Mesendoderm (in vitro differentiated cells): ENCODE measurements at regions not wholly inside any gene's neighbourhood (a gene's known extent, or its start where the extent isn't known, plus 50 kb on each side); places are given as distances from the start of the nearest gene placed in this dataset.

ENCODE experiments used
- DNase-seq: peaks from one replicate; pipeline ENCODE4 v3.0.0; 2013
- H2AK5ac ChIP-seq: 2 replicates; pipeline ENCODE4 v1.6.1; 2013; ENCODE audit warnings: low read length, inconsistent platforms
- H2BK120ac ChIP-seq: 2 replicates; pipeline ENCODE4 v1.6.1; 2013; ENCODE audit warnings: low read depth, mild to moderate bottlenecking, low read length, moderate library complexity, mixed read lengths
- H2BK15ac ChIP-seq: replicated peaks from 2 replicates; pipeline ENCODE4 v1.6.1; 2013; ENCODE audit warnings: low read depth, mild to moderate bottlenecking, moderate library complexity
- H2BK5ac ChIP-seq: 2 replicates; pipeline ENCODE4 v1.6.1; 2013; ENCODE audit warnings: low read length, inconsistent platforms
- H3K18ac ChIP-seq: 2 replicates; pipeline ENCODE4 v1.6.1; 2013; ENCODE audit warnings: mild to moderate bottlenecking, low read length, mixed read lengths
- H3K23ac ChIP-seq: one replicate; pipeline ENCODE4 v1.6.1; 2013; ENCODE audit warnings: low read length
- H3K27ac ChIP-seq: 2 replicates; pipeline ENCODE4 v1.5.1; 2013; ENCODE audit warnings: low read depth, mild to moderate bottlenecking, inconsistent platforms, low read length, moderate library complexity
- H3K27me3 ChIP-seq: 2 replicates; pipeline ENCODE4 v1.6.1; 2013; ENCODE audit warnings: low read length, control low read depth, mild to moderate bottlenecking, inconsistent platforms; ENCODE audit not compliant: insufficient read depth, poor library complexity
- H3K36me3 ChIP-seq: 2 replicates; pipeline ENCODE4 v1.6.1; 2013; ENCODE audit warnings: low read length, inconsistent platforms; ENCODE audit not compliant: control insufficient read depth, insufficient read depth
- H3K4ac ChIP-seq: one replicate; pipeline ENCODE4 v1.6.1; 2013; ENCODE audit warnings: low read depth, mild to moderate bottlenecking, low read length, moderate library complexity
- H3K4me1 ChIP-seq: 2 replicates; pipeline ENCODE4 v1.6.1; 2013; ENCODE audit warnings: low read depth, low read length, inconsistent platforms; ENCODE audit not compliant: control insufficient read depth
- H3K4me2 ChIP-seq: 2 replicates; pipeline ENCODE4 v1.6.1; 2013; ENCODE audit warnings: low read length
- H3K4me3 ChIP-seq: 2 replicates; pipeline ENCODE4 v1.5.1; 2013; ENCODE audit warnings: mild to moderate bottlenecking, low read length
- H3K56ac ChIP-seq: one replicate; pipeline ENCODE4 v1.6.1; 2013; ENCODE audit warnings: low read length
- H3K79me1 ChIP-seq: 2 replicates; pipeline ENCODE4 v1.6.1; 2013; ENCODE audit warnings: low read length, inconsistent platforms
- H3K79me2 ChIP-seq: 2 replicates; pipeline ENCODE4 v1.6.1; 2013; ENCODE audit warnings: mild to moderate bottlenecking, low read length; ENCODE audit not compliant: control insufficient read depth, insufficient read depth
- H3K9ac ChIP-seq: 2 replicates; pipeline ENCODE4 v1.6.1; 2013; ENCODE audit warnings: low read length, inconsistent platforms
- H4K5ac ChIP-seq: one replicate; pipeline ENCODE4 v1.6.1; 2013; ENCODE audit warnings: low read length
- H4K8ac ChIP-seq: one replicate; pipeline ENCODE4 v1.6.1; 2013; ENCODE audit warnings: low read depth, mild to moderate bottlenecking, control low read depth, low read length, moderate library complexity
- WGBS: extraction: QIAGEN DNeasy Blood & Tissue Kit; methylation state at CpG from one replicate; pipeline ENCODE4 v1.1.7; 2013; ENCODE audit warnings: low lambda C conversion rate, missing lambda C conversion rate; ENCODE audit not compliant: insufficient coverage; ENCODE audit errors: extremely low coverage; 5-methylcytosine and 5-hydroxymethylcytosine counted together

- Histone ChIP-seq H2BK15ac (no peak overlapping the region), H3K4me1 (no peaks in the 10 kb centered on the region), H3K56ac (no peak overlapping the region), H3K4me2 (no peak overlapping the region), H3K18ac (no peak overlapping the region), H4K5ac (no peak overlapping the region), H3K23ac (no peak overlapping the region), H2BK5ac (no peak overlapping the region), H3K79me2 (no peaks in the 10 kb centered on the region), H3K4ac (no peak overlapping the region), H3K27ac (no peak overlapping the region), H4K8ac (no peak overlapping the region), H3K79me1 (no peaks in the 10 kb centered on the region), H2BK120ac (no peak overlapping the region), H3K27me3 (no peaks in the 10 kb centered on the region), H3K9ac (no peak overlapping the region), H3K4me3 (no peak overlapping the region), H2AK5ac (no peak overlapping the region), H3K36me3 (no peaks in the 10 kb centered on the region)
- no peak for DNase-seq
- WGBS: no CpG with 5 or more reads among the region's 1 CpG
These were observed 159.9 kb upstream of the DIPK2B start for GRCh38 chrX:45360571-45360970.

GRCh38 chrX:45358392-45358791 lies 157.7 kb upstream of the DIPK2B start:
- DNase-seq: no peak
- Histone ChIP-seq H3K18ac (no peak overlapping the region), H3K23ac (no peak overlapping the region), H3K36me3 (no peaks in the 10 kb centered on the region), H3K4me2 (no peak overlapping the region), H4K5ac (no peak overlapping the region), H3K27ac (no peak overlapping the region), H3K9ac (no peak overlapping the region), H3K4me1 (no peaks in the 10 kb centered on the region), H2BK120ac (no peak overlapping the region), H2BK5ac (no peak overlapping the region), H3K27me3 (no peaks in the 10 kb centered on the region), H4K8ac (no peak overlapping the region), H3K56ac (no peak overlapping the region), H2AK5ac (no peak overlapping the region), H2BK15ac (no peak overlapping the region), H3K4me3 (no peak overlapping the region), H3K4ac (no peak overlapping the region), H3K79me2 (no peaks in the 10 kb centered on the region), H3K79me1 (no peaks in the 10 kb centered on the region)
- WGBS: no CpG with 5 or more reads among the region's 1 CpG

- H3K27ac ChIP-seq: no peak overlapping the region
- no peak overlapping the region for H2BK120ac ChIP-seq
- no peak overlapping the region for H3K4me3 ChIP-seq
- H3K9ac ChIP-seq: no peak overlapping the region
- H4K5ac ChIP-seq: no peak overlapping the region
- no peak overlapping the region for H3K23ac ChIP-seq
- DNase-seq: no peak
- H2BK5ac ChIP-seq: no peak overlapping the region
- no peaks in the 10 kb centered on the region for H3K4me1 ChIP-seq
- H3K18ac ChIP-seq: no peak overlapping the region
- no peaks in the 10 kb centered on the region for H3K79me2 ChIP-seq
- no peaks in the 10 kb centered on the region for H3K27me3 ChIP-seq
- H4K8ac ChIP-seq: no peak overlapping the region
- H3K4ac ChIP-seq: no peak overlapping the region
- H2AK5ac ChIP-seq: no peak overlapping the region
- H3K56ac ChIP-seq: no peak overlapping the region
- no peaks in the 10 kb centered on the region for H3K79me1 ChIP-seq
- H3K36me3 ChIP-seq: no peaks in the 10 kb centered on the region
- no peak overlapping the region for H3K4me2 ChIP-seq
- no peak overlapping the region for H2BK15ac ChIP-seq
- no CpG with 5 or more reads among the region's 3 CpGs for WGBS
These were observed 152.8 kb upstream of the DIPK2B start for GRCh38 chrX:45353456-45353855.

GRCh38 chrX:45352611-45353010 lies 151.9 kb upstream of the DIPK2B start:
- Histone ChIP-seq H3K9ac (no peak overlapping the region), H3K4me2 (no peak overlapping the region), H2BK15ac (no peak overlapping the region), H3K79me1 (no peaks in the 10 kb centered on the region), H3K4me1 (no peaks in the 10 kb centered on the region), H3K79me2 (no peaks in the 10 kb centered on the region), H4K5ac (no peak overlapping the region), H2BK5ac (no peak overlapping the region), H3K4me3 (no peak overlapping the region), H3K4ac (no peak overlapping the region), H3K36me3 (no peaks in the 10 kb centered on the region), H3K56ac (no peak overlapping the region), H3K23ac (no peak overlapping the region), H4K8ac (no peak overlapping the region), H2AK5ac (no peak overlapping the region), H3K27ac (no peak overlapping the region), H3K18ac (no peak overlapping the region), H2BK120ac (no peak overlapping the region), H3K27me3 (no peaks in the 10 kb centered on the region)
- DNase-seq: no peak
- WGBS: no CpG with 5 or more reads among the region's 2 CpGs

GRCh38 chrX:45351478-45351877 lies 150.8 kb upstream of the DIPK2B start:
- no peak overlapping the region for H3K27ac ChIP-seq
- no peaks in the 10 kb centered on the region for H3K4me1 ChIP-seq
- no peak overlapping the region for H3K4ac ChIP-seq
- H2BK5ac ChIP-seq: no peak overlapping the region
- H3K79me1 ChIP-seq: no peaks in the 10 kb centered on the region
- no peak overlapping the region for H3K9ac ChIP-seq
- no peak overlapping the region for H3K23ac ChIP-seq
- no peak overlapping the region for H3K56ac ChIP-seq
- WGBS: no CpG with 5 or more reads among the region's 2 CpGs
- DNase-seq: no peak
- no peak overlapping the region for H2BK15ac ChIP-seq
- no peaks in the 10 kb centered on the region for H3K27me3 ChIP-seq
- no peak overlapping the region for H3K4me3 ChIP-seq
- H4K8ac ChIP-seq: no peak overlapping the region
- H3K4me2 ChIP-seq: no peak overlapping the region
- H4K5ac ChIP-seq: no peak overlapping the region
- H2BK120ac ChIP-seq: no peak overlapping the region
- H2AK5ac ChIP-seq: no peak overlapping the region
- no peaks in the 10 kb centered on the region for H3K79me2 ChIP-seq
- no peaks in the 10 kb centered on the region for H3K36me3 ChIP-seq
- H3K18ac ChIP-seq: no peak overlapping the region

GRCh38 chrX:45348296-45348695 lies 147.6 kb upstream of the DIPK2B start:
- no peak overlapping the region for H3K4me2 ChIP-seq
- no peak overlapping the region for H2BK15ac ChIP-seq
- H3K18ac ChIP-seq: no peak overlapping the region
- H3K4me1 ChIP-seq: no peaks in the 10 kb centered on the region
- no peak overlapping the region for H2BK5ac ChIP-seq
- no peak overlapping the region for H3K56ac ChIP-seq
- H4K5ac ChIP-seq: no peak overlapping the region
- H2BK120ac ChIP-seq: no peak overlapping the region
- H3K9ac ChIP-seq: no peak overlapping the region
- no peaks in the 10 kb centered on the region for H3K36me3 ChIP-seq
- no peaks in the 10 kb centered on the region for H3K79me1 ChIP-seq
- no peak overlapping the region for H3K27ac ChIP-seq
- H4K8ac ChIP-seq: no peak overlapping the region
- H3K79me2 ChIP-seq: no peaks in the 10 kb centered on the region
- no peak for DNase-seq
- no peaks in the 10 kb centered on the region for H3K27me3 ChIP-seq
- no peak overlapping the region for H3K4ac ChIP-seq
- H3K23ac ChIP-seq: no peak overlapping the region
- no peak overlapping the region for H3K4me3 ChIP-seq
- no peak overlapping the region for H2AK5ac ChIP-seq
